DOHH2 (cell line): ENCODE measurements at regions not wholly inside any gene's neighbourhood (a gene's known extent, or its start where the extent isn't known, plus 50 kb on each side); places are given as distances from the start of the nearest gene placed in this dataset.
"Not testable (repeated sequence)": the region's sequence is repeated elsewhere in the genome, so short reads cannot be mapped to it uniquely, and the experiment has no call there.

Experiments
- H3F3A ChIP-seq: fragments of 200-600 bp; sonication (generic), shearing (Covaris generic); 2 replicates; pipeline ENCODE4 v1.6.0; 2016; ENCODE audit warnings: antibody characterized with exemption, mild to moderate bottlenecking; ENCODE audit not compliant: control insufficient read depth, insufficient read depth
- H3K27ac ChIP-seq: fragments of 200-600 bp; sonication (generic); 2 replicates; pipeline ENCODE4 v1.5.1; 2014; ENCODE audit warnings: low read depth, mild to moderate bottlenecking, low read length, moderate library complexity
- H3K27me3 ChIP-seq: fragments of 200-600 bp; sonication (generic); 2 replicates; pipeline ENCODE4 v1.6.1; 2014; ENCODE audit warnings: mild to moderate bottlenecking, low read length, mixed read lengths; ENCODE audit not compliant: control insufficient read depth
- H3K36me3 ChIP-seq: fragments of 200-600 bp; sonication (generic); 2 replicates; pipeline ENCODE4 v1.6.1; 2014; ENCODE audit warnings: mild to moderate bottlenecking, low read length, moderate library complexity, mixed read lengths; ENCODE audit not compliant: control insufficient read depth
- H3K4me1 ChIP-seq: fragments of 200-600 bp; sonication (generic); 2 replicates; pipeline ENCODE4 v1.6.1; 2014; ENCODE audit warnings: mild to moderate bottlenecking, low read length, mixed read lengths; ENCODE audit not compliant: control insufficient read depth
- H3K4me2 ChIP-seq: fragments of 200-600 bp; sonication (generic); 2 replicates; pipeline ENCODE4 v1.6.0; 2014; ENCODE audit warnings: mild to moderate bottlenecking, low read length, moderate library complexity
- H3K4me3 ChIP-seq: fragments of 200-600 bp; sonication (generic); 2 replicates; pipeline ENCODE4 v1.5.1; 2014; ENCODE audit warnings: mild to moderate bottlenecking, low read length, mixed read lengths
- H3K79me2 ChIP-seq: fragments of 200-600 bp; sonication (generic); 2 replicates; pipeline ENCODE4 v1.6.1; 2014; ENCODE audit warnings: mild to moderate bottlenecking, low read length, mixed read lengths; ENCODE audit not compliant: control insufficient read depth
- H3K9me2 ChIP-seq: fragments of 200-600 bp; sonication (generic); replicated peaks from 2 replicates; pipeline ENCODE4 v1.6.1; 2014; ENCODE audit warnings: mild to moderate bottlenecking, low read length, mixed read lengths; ENCODE audit not compliant: control insufficient read depth
- H3K9me3 ChIP-seq: fragments of 200-600 bp; sonication (generic); 2 replicates; pipeline ENCODE4 v1.6.1; 2014; ENCODE audit warnings: antibody characterized with exemption, low read length, mixed read lengths; ENCODE audit not compliant: control insufficient read depth, insufficient read depth
- H4K20me1 ChIP-seq: fragments of 200-600 bp; sonication (generic); 2 replicates; pipeline ENCODE4 v1.6.0; 2014; ENCODE audit warnings: low read depth, mild to moderate bottlenecking, antibody characterized with exemption, low read length, moderate library complexity; ENCODE audit not compliant: control insufficient read depth, insufficient read depth
- EZH2phosphoT487 ChIP-seq: fragments of 200-600 bp; sonication (generic); IDR thresholded peaks from 2 replicates; pipeline ENCODE4 v1.6.1; 2017; ENCODE audit warnings: borderline replicate concordance, mild to moderate bottlenecking, antibody characterized with exemption, low read length, moderate library complexity, mixed read lengths
- TF ChIP-seq, protein P1 (sequence below): fragments of 200-600 bp; sonication (generic); IDR thresholded peaks from one replicate; pipeline ENCODE4 v1.5.1; 2014; ENCODE audit warnings: antibody characterized with exemption, mild to moderate bottlenecking, low read depth, low read length; ENCODE audit not compliant: poor library complexity, severe bottlenecking

DNA sequence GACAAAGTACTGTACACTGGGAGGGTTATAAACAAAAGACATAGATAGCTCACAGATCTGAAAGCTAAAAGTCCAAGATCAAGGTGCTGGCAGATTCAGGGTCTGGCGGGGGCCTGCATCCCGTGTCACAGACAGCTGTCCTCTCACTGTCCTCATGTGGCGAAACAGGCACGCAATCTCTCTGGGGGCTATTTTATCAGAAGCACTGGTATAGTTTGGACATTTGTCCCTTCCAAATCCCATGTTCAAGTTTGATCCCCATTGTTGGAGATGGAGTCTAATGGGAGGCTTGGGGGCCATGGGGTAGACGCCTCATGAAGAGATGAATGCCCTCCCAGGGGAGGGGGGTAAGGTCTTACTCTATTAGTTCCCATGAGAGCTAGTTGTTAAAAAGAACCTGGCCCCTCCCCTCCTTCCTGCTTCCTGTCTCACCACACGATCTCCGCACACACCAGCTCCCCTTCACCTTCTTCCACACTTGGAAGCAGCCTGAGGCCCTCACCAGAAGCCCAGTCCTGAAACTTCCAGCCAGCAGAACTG lies 72.5 kb upstream of the UCN3 start:
- Histone ChIP-seq H3K27me3 (no peaks in the 10 kb centered on the region), H3K9me2 (no peaks in the 10 kb centered on the region), H3K9me3 (no peaks in the 10 kb centered on the region), H3F3A (no peaks in the 10 kb centered on the region), H4K20me1 (no peaks in the 10 kb centered on the region), H3K36me3 (no peaks in the 10 kb centered on the region), H3K4me3 (no peak overlapping the region), H3K27ac (no peak overlapping the region), H3K79me2 (no peaks in the 10 kb centered on the region), H3K4me1 (no peaks in the 10 kb centered on the region), H3K4me2 (no peak overlapping the region)
- TF ChIP-seq, protein P1, sequence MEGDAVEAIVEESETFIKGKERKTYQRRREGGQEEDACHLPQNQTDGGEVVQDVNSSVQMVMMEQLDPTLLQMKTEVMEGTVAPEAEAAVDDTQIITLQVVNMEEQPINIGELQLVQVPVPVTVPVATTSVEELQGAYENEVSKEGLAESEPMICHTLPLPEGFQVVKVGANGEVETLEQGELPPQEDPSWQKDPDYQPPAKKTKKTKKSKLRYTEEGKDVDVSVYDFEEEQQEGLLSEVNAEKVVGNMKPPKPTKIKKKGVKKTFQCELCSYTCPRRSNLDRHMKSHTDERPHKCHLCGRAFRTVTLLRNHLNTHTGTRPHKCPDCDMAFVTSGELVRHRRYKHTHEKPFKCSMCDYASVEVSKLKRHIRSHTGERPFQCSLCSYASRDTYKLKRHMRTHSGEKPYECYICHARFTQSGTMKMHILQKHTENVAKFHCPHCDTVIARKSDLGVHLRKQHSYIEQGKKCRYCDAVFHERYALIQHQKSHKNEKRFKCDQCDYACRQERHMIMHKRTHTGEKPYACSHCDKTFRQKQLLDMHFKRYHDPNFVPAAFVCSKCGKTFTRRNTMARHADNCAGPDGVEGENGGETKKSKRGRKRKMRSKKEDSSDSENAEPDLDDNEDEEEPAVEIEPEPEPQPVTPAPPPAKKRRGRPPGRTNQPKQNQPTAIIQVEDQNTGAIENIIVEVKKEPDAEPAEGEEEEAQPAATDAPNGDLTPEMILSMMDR, result no peak
- no peak for TF ChIP-seq EZH2phosphoT487

DNA sequence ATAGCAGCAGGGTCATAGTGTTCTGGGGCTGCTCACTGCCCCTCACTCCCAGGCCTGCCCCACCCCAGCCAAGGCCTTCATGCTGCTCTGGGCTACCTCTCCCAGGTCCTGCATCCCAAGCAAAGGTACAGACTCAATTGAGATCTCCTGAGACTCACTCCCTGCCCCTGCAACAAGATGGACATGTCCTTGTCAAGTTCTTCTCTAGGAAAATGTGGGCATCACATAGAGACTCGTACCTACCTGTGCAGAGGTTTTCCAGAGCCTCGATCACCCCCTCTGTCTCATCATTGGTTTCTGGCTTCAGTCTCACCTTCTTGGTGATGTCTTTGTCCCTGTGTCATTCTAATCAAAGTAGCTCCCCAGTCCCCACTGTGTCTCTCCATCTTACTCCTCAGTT lies 71.8 kb upstream of the UCN3 start:
- H3K4me3 ChIP-seq, H3K9me3 ChIP-seq, H4K20me1 ChIP-seq, H3K79me2 ChIP-seq, H3K27ac ChIP-seq, H3K36me3 ChIP-seq, H3K27me3 ChIP-seq, H3K4me2 ChIP-seq, H3K4me1 ChIP-seq, H3K9me2 ChIP-seq, H3F3A ChIP-seq: not testable (repeated sequence)

DNA sequence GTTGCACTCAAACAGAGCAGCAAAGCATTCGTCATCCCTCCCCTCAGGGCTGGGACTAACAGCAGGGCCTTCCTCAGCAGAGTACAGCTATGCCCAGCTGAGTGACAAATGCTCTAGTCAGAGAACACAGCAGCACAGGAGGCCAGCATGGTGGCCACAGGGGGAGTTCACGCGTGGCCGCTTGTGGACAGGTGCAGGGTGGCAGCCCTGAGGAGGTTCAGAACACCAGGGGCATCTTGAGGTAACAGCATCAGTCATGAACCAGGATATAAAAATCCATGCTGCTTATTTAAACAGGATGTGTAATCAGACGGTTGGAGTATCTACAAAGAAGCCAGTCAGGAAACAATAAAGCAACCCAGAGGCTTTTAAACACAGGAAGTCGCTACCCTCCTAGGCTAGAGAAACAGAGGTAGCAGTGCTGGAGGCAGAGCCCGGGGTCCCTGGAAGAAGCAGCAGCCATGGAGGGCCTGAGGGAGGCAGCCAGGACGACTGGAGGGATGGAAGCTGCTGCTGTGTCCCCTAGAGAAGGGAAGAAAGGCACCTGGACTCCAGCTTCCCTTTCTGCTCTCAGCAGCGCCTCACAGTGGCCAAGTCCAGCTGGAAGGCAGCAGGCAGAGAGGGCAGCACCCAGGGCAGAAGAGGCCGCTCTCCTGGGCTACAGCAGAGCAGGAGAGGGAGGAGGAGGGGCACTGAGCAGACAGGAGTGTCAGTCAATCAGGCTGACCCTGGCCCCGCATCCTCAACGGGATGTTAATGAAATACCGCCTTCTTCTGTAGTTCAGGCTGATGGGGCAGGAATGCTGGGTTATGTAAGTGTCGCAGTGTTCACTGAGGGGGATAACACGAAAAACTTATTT lies 70.8 kb upstream of the UCN3 start:
- Histone ChIP-seq H3K27ac (no peak overlapping the region), H3K9me2 (no peaks in the 10 kb centered on the region), H3K27me3 (no peaks in the 10 kb centered on the region), H3K36me3 (no peaks in the 10 kb centered on the region), H3F3A (no peaks in the 10 kb centered on the region), H4K20me1 (no peaks in the 10 kb centered on the region), H3K4me2 (no peak overlapping the region), H3K79me2 (no peaks in the 10 kb centered on the region), H3K9me3 (no peaks in the 10 kb centered on the region), H3K4me1 (no peaks in the 10 kb centered on the region), H3K4me3 (no peak overlapping the region)
- no peak for TF ChIP-seq EZH2phosphoT487
- TF ChIP-seq, protein P1, result peak; percentile 69

DNA sequence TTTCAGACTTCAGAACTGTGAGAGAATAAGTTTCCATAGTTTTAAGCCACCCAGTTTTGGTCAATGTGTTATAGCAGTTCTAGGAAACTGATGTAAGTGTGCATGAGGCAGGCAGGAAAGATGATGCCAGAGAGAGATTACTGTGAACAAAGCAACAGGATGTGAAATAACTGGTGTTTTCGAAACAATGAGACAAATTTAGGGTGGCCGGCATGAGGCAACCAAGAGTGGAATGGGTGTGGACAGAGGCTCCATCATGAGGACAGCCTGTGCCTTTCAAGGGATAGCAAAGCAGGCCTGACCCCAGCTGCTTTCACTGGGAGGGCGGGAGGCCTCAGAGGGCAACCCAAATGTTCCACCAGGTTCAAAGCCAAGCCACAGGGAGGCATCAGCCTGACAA lies 67.3 kb upstream of the UCN3 start:
- no peak overlapping the region for H3K4me3 ChIP-seq
- no peaks in the 10 kb centered on the region for H3K27me3 ChIP-seq
- no peaks in the 10 kb centered on the region for H3K9me2 ChIP-seq
- H3K79me2 ChIP-seq, result no peaks in the 10 kb centered on the region
- TF ChIP-seq, protein P1, result no peak
- no peak for TF ChIP-seq EZH2phosphoT487
- H3K4me1 ChIP-seq, result no peaks in the 10 kb centered on the region
- no peaks in the 10 kb centered on the region for H3F3A ChIP-seq
- no peaks in the 10 kb centered on the region for H3K36me3 ChIP-seq
- H4K20me1 ChIP-seq, result no peaks in the 10 kb centered on the region
- H3K9me3 ChIP-seq, result no peaks in the 10 kb centered on the region
- H3K27ac ChIP-seq, result no peak overlapping the region
- no peak overlapping the region for H3K4me2 ChIP-seq
